Karpas-422 (cell line): ENCODE measurements at regions not wholly inside any gene's neighbourhood (a gene's known extent, or its start where the extent isn't known, plus 50 kb on each side); places are given as distances from the start of the nearest gene placed in this dataset.

ENCODE experiments used
- DNase-seq: peaks from one replicate; pipeline ENCODE4 v3.0.0-alpha.2; 2015
- H2AFZ ChIP-seq: fragments of 200-600 bp; sonication (generic); 2 replicates; pipeline ENCODE4 v1.6.1; 2014; ENCODE audit warnings: antibody characterized with exemption, low read length, mixed read lengths
- H3K27ac ChIP-seq: fragments of 200-600 bp; sonication (generic); 2 replicates; pipeline ENCODE4 v1.5.1; 2014; ENCODE audit warnings: mild to moderate bottlenecking, low read length, moderate library complexity
- H3K27me3 ChIP-seq: fragments of 200-600 bp; sonication (generic); 2 replicates; pipeline ENCODE4 v1.6.1; 2014; ENCODE audit warnings: low read length, mixed read lengths
- H3K36me3 ChIP-seq: fragments of 200-600 bp; sonication (generic); 2 replicates; pipeline ENCODE4 v1.6.1; 2014; ENCODE audit warnings: low read length, mixed read lengths; ENCODE audit not compliant: insufficient read depth
- H3K4me1 ChIP-seq: fragments of 200-600 bp; sonication (generic); 2 replicates; pipeline ENCODE4 v1.6.1; 2014; ENCODE audit warnings: mild to moderate bottlenecking, low read length, mixed read lengths
- H3K4me2 ChIP-seq: fragments of 200-600 bp; sonication (generic); 2 replicates; pipeline ENCODE4 v1.6.1; 2014; ENCODE audit warnings: low read length, low read depth, mild to moderate bottlenecking; ENCODE audit not compliant: poor library complexity, severe bottlenecking
- H3K4me3 ChIP-seq: fragments of 200-600 bp; sonication (generic); 2 replicates; pipeline ENCODE4 v1.5.1; 2014; ENCODE audit warnings: mild to moderate bottlenecking, antibody characterized with exemption, low read length, mixed read lengths
- H3K79me2 ChIP-seq: fragments of 200-600 bp; sonication (generic); 2 replicates; pipeline ENCODE4 v1.6.1; 2014; ENCODE audit warnings: mild to moderate bottlenecking, low read length, mixed read lengths
- H3K9ac ChIP-seq: fragments of 200-600 bp; sonication (generic); 2 replicates; pipeline ENCODE4 v1.6.0; 2014; ENCODE audit warnings: low read length
- H3K9me2 ChIP-seq: fragments of 200-600 bp; sonication (generic), shearing (Covaris generic); replicated peaks from 2 replicates; pipeline ENCODE4 v1.6.0; 2014; ENCODE audit warnings: mild to moderate bottlenecking, low read length, moderate library complexity; ENCODE audit not compliant: insufficient read depth
- H3K9me3 ChIP-seq: fragments of 300-700, 200-600 bp; sonication (generic); 2 replicates; pipeline ENCODE4 v1.6.1; 2014; ENCODE audit warnings: low read length, mixed read lengths
- H4K20me1 ChIP-seq: fragments of 200-600 bp; sonication (generic); 2 replicates; pipeline ENCODE4 v1.6.1; 2014; ENCODE audit warnings: mild to moderate bottlenecking, antibody characterized with exemption, low read length, low read depth; ENCODE audit not compliant: insufficient read depth

- Histone ChIP-seq H4K20me1 (no peaks in the 10 kb centered on the region), H3K9ac (no peak overlapping the region), H3K9me3 (no peaks in the 10 kb centered on the region), H3K79me2 (no peaks in the 10 kb centered on the region), H3K9me2 (no peaks in the 10 kb centered on the region), H2AFZ (no peak overlapping the region), H3K4me3 (no peak overlapping the region), H3K4me1 (no peaks in the 10 kb centered on the region), H3K27me3 (no peaks in the 10 kb centered on the region), H3K27ac (no peak overlapping the region), H3K36me3 (no peaks in the 10 kb centered on the region), H3K4me2 (no peak overlapping the region)
- no peak for DNase-seq
Observed at GRCh38 chr9:105055917-105056316, 128.0 kb upstream of the ABCA1 start.

GRCh38 chr9:105057551-105057950 lies 129.6 kb upstream of the ABCA1 start:
- H3K4me1 ChIP-seq = no peaks in the 10 kb centered on the region
- H3K27ac ChIP-seq = no peak overlapping the region
- no peak overlapping the region for H3K4me2 ChIP-seq
- no peaks in the 10 kb centered on the region for H4K20me1 ChIP-seq
- no peak overlapping the region for H3K4me3 ChIP-seq
- no peaks in the 10 kb centered on the region for H3K27me3 ChIP-seq
- no peaks in the 10 kb centered on the region for H3K79me2 ChIP-seq
- H3K9me3 ChIP-seq = no peaks in the 10 kb centered on the region
- H2AFZ ChIP-seq = no peak overlapping the region
- no peaks in the 10 kb centered on the region for H3K36me3 ChIP-seq
- H3K9me2 ChIP-seq = no peaks in the 10 kb centered on the region
- DNase-seq = no peak
- no peak overlapping the region for H3K9ac ChIP-seq

- Histone ChIP-seq H3K27ac (no peak overlapping the region), H3K27me3 (no peaks in the 10 kb centered on the region), H3K4me1 (no peaks in the 10 kb centered on the region), H4K20me1 (no peaks in the 10 kb centered on the region), H3K4me2 (no peak overlapping the region), H3K4me3 (no peak overlapping the region), H3K9me3 (no peaks in the 10 kb centered on the region), H2AFZ (no peak overlapping the region), H3K9ac (no peak overlapping the region), H3K79me2 (no peaks in the 10 kb centered on the region), H3K9me2 (no peaks in the 10 kb centered on the region), H3K36me3 (no peaks in the 10 kb centered on the region)
- DNase-seq = no peak
Observed at GRCh38 chr9:105059252-105059651, 131.3 kb upstream of the ABCA1 start.

GRCh38 chr9:105062222-105062855 lies 134.4 kb upstream of the ABCA1 start:
- H2AFZ ChIP-seq = no peak overlapping the region
- H3K36me3 ChIP-seq = no peaks in the 10 kb centered on the region
- H3K9me3 ChIP-seq = no peaks in the 10 kb centered on the region
- no peaks in the 10 kb centered on the region for H3K4me1 ChIP-seq
- H3K9ac ChIP-seq = no peak overlapping the region
- H4K20me1 ChIP-seq = no peaks in the 10 kb centered on the region
- H3K4me2 ChIP-seq = no peak overlapping the region
- no peak overlapping the region for H3K27ac ChIP-seq
- H3K9me2 ChIP-seq = no peaks in the 10 kb centered on the region
- no peaks in the 10 kb centered on the region for H3K79me2 ChIP-seq
- no peaks in the 10 kb centered on the region for H3K27me3 ChIP-seq
- H3K4me3 ChIP-seq = no peak overlapping the region
- no peak for DNase-seq

- no peaks in the 10 kb centered on the region for H4K20me1 ChIP-seq
- DNase-seq = no peak
- no peak overlapping the region for H3K4me3 ChIP-seq
- no peak overlapping the region for H2AFZ ChIP-seq
- H3K4me1 ChIP-seq = no peaks in the 10 kb centered on the region
- no peaks in the 10 kb centered on the region for H3K27me3 ChIP-seq
- no peaks in the 10 kb centered on the region for H3K9me3 ChIP-seq
- no peaks in the 10 kb centered on the region for H3K9me2 ChIP-seq
- no peak overlapping the region for H3K27ac ChIP-seq
- H3K79me2 ChIP-seq = no peaks in the 10 kb centered on the region
- H3K9ac ChIP-seq = no peak overlapping the region
- no peaks in the 10 kb centered on the region for H3K36me3 ChIP-seq
- no peak overlapping the region for H3K4me2 ChIP-seq
Observed at GRCh38 chr9:105064248-105065097, 136.5 kb upstream of the ABCA1 start.

GRCh38 chr9:105065098-105066088 lies 137.4 kb upstream of the ABCA1 start:
- Histone ChIP-seq H3K9me3 (no peaks in the 10 kb centered on the region), H2AFZ (no peak overlapping the region), H3K9ac (no peak overlapping the region), H3K27me3 (no peaks in the 10 kb centered on the region), H3K4me2 (no peak overlapping the region), H3K79me2 (no peaks in the 10 kb centered on the region), H3K4me3 (no peak overlapping the region), H3K4me1 (no peaks in the 10 kb centered on the region), H3K36me3 (no peaks in the 10 kb centered on the region), H4K20me1 (no peaks in the 10 kb centered on the region), H3K27ac (no peak overlapping the region), H3K9me2 (no peaks in the 10 kb centered on the region)
- DNase-seq = no peak

GRCh38 chr9:105066275-105066865 lies 138.4 kb upstream of the ABCA1 start:
- Histone ChIP-seq H3K9me3 (no peaks in the 10 kb centered on the region), H4K20me1 (no peaks in the 10 kb centered on the region), H3K4me3 (no peak overlapping the region), H3K4me2 (no peak overlapping the region), H3K9ac (no peak overlapping the region), H3K9me2 (no peaks in the 10 kb centered on the region), H2AFZ (no peak overlapping the region), H3K27ac (no peak overlapping the region), H3K79me2 (no peaks in the 10 kb centered on the region), H3K4me1 (no peaks in the 10 kb centered on the region), H3K36me3 (no peaks in the 10 kb centered on the region), H3K27me3 (no peaks in the 10 kb centered on the region)
- no peak for DNase-seq
